Activated T-cell treated with anti-CD3 and anti-CD28 coated beads, Interleukin-2, amount 50 U/mL, for 24 hours (primary cell): ENCODE measurements at regions not wholly inside any gene's neighbourhood (a gene's known extent, or its start where the extent isn't known, plus 50 kb on each side); places are given as distances from the start of the nearest gene placed in this dataset.

Source experiments
- DNase-seq: peaks from one replicate; pipeline ENCODE4 v3.0.0-alpha.2; 2020
- H3K27ac Mint-ChIP-seq: 2 replicates; pipeline ENCODE4 v1.8.0; 2020; ENCODE audit warnings: mild to moderate bottlenecking, mixed read lengths
- H3K27me3 Mint-ChIP-seq: 2 replicates; pipeline ENCODE4 v1.8.0; 2020; ENCODE audit warnings: mixed read lengths
- H3K36me3 Mint-ChIP-seq: 2 replicates; pipeline ENCODE4 v1.8.0; 2020; ENCODE audit warnings: low read depth, mixed read lengths
- H3K4me1 Mint-ChIP-seq: 2 replicates; pipeline ENCODE4 v1.8.0; 2020; ENCODE audit warnings: low read depth, mixed read lengths
- H3K4me3 Mint-ChIP-seq: 2 replicates; pipeline ENCODE4 v1.8.0; 2020; ENCODE audit warnings: mild to moderate bottlenecking, moderate library complexity, mixed read lengths
- H3K9me3 Mint-ChIP-seq: 2 replicates; pipeline ENCODE4 v1.8.0; 2020; ENCODE audit warnings: mixed read lengths

GRCh38 chr2:215811003-215811402 is 202.3 kb downstream of the MREG start:
- no peak overlapping the region for H3K27ac Mint-ChIP-seq
- peaks cover 17% of the 10 kb centered on the region for H3K4me1 Mint-ChIP-seq
- no peak for DNase-seq
- no peak overlapping the region for H3K4me3 Mint-ChIP-seq
- H3K9me3 Mint-ChIP-seq: no peaks in the 10 kb centered on the region
- no peaks in the 10 kb centered on the region for H3K36me3 Mint-ChIP-seq
- no peaks in the 10 kb centered on the region for H3K27me3 Mint-ChIP-seq

- no peaks in the 10 kb centered on the region for H3K27me3 Mint-ChIP-seq
- H3K27ac Mint-ChIP-seq: no peak overlapping the region
- no peaks in the 10 kb centered on the region for H3K9me3 Mint-ChIP-seq
Measured at GRCh38 chr2:215808996-215809395, 204.4 kb downstream of the MREG start.

GRCh38 chr2:215808194-215808593 is 205.2 kb downstream of the MREG start:
- no peak for DNase-seq
- Mint-ChIP-seq H3K9me3 (no peaks in the 10 kb centered on the region), H3K27ac (no peak overlapping the region), H3K4me1 (peaks cover 17% of the 10 kb centered on the region), H3K4me3 (no peak overlapping the region), H3K27me3 (no peaks in the 10 kb centered on the region), H3K36me3 (no peaks in the 10 kb centered on the region)

More at GRCh38 chr2:215808996-215809395, 204.4 kb downstream of the MREG start:
- H3K36me3 Mint-ChIP-seq: no peaks in the 10 kb centered on the region
- H3K4me1 Mint-ChIP-seq: peaks cover 17% of the 10 kb centered on the region
- H3K4me3 Mint-ChIP-seq: no peak overlapping the region
- no peak for DNase-seq

GRCh38 chr2:215805493-215805892 is 207.9 kb downstream of the MREG start:
- Mint-ChIP-seq H3K36me3 (no peaks in the 10 kb centered on the region), H3K9me3 (no peaks in the 10 kb centered on the region), H3K4me1 (no peaks in the 10 kb centered on the region), H3K4me3 (no peak overlapping the region), H3K27me3 (no peaks in the 10 kb centered on the region), H3K27ac (no peak overlapping the region)
- no peak for DNase-seq

GRCh38 chr2:215803150-215803549 is 210.2 kb downstream of the MREG start:
- H3K27me3 Mint-ChIP-seq: no peaks in the 10 kb centered on the region
- H3K4me1 Mint-ChIP-seq: no peaks in the 10 kb centered on the region
- H3K27ac Mint-ChIP-seq: no peak overlapping the region
- no peaks in the 10 kb centered on the region for H3K36me3 Mint-ChIP-seq
- no peak for DNase-seq
- no peaks in the 10 kb centered on the region for H3K9me3 Mint-ChIP-seq
- no peak overlapping the region for H3K4me3 Mint-ChIP-seq

- no peak for DNase-seq
- H3K27me3 Mint-ChIP-seq: no peaks in the 10 kb centered on the region
- no peak overlapping the region for H3K27ac Mint-ChIP-seq
- no peaks in the 10 kb centered on the region for H3K36me3 Mint-ChIP-seq
- no peaks in the 10 kb centered on the region for H3K9me3 Mint-ChIP-seq
- H3K4me1 Mint-ChIP-seq: peaks cover 8% of the 10 kb centered on the region
- H3K4me3 Mint-ChIP-seq: no peak overlapping the region
Measured at GRCh38 chr2:215799194-215799593, 214.2 kb downstream of the MREG start.

GRCh38 chr2:215797676-215798075 is 215.7 kb downstream of the MREG start:
- Mint-ChIP-seq H3K4me1 (peaks cover 16% of the 10 kb centered on the region), H3K36me3 (no peaks in the 10 kb centered on the region), H3K27me3 (no peaks in the 10 kb centered on the region), H3K4me3 (no peak overlapping the region), H3K9me3 (no peaks in the 10 kb centered on the region), H3K27ac (no peak overlapping the region)
- DNase-seq: no peak

GRCh38 chr2:215796140-215796855 is 217.1 kb downstream of the MREG start:
- no peak overlapping the region for H3K4me3 Mint-ChIP-seq
- peaks cover 16% of the 10 kb centered on the region for H3K4me1 Mint-ChIP-seq
- H3K36me3 Mint-ChIP-seq: no peaks in the 10 kb centered on the region
- H3K27me3 Mint-ChIP-seq: no peaks in the 10 kb centered on the region
- no peak for DNase-seq
- no peak overlapping the region for H3K27ac Mint-ChIP-seq
- no peaks in the 10 kb centered on the region for H3K9me3 Mint-ChIP-seq

GRCh38 chr2:215794829-215795546 is 218.4 kb downstream of the MREG start:
- H3K27ac Mint-ChIP-seq: no peak overlapping the region
- no peak overlapping the region for H3K4me3 Mint-ChIP-seq
- peaks cover 16% of the 10 kb centered on the region for H3K4me1 Mint-ChIP-seq
- H3K36me3 Mint-ChIP-seq: no peaks in the 10 kb centered on the region
- no peaks in the 10 kb centered on the region for H3K27me3 Mint-ChIP-seq
- H3K9me3 Mint-ChIP-seq: no peaks in the 10 kb centered on the region
- no peak for DNase-seq

GRCh38 chr2:215793747-215794595 is 219.4 kb downstream of the MREG start:
- Mint-ChIP-seq H3K4me1 (peaks cover 16% of the 10 kb centered on the region), H3K4me3 (no peak overlapping the region), H3K27ac (peak overlapping the region; percentile 62), H3K27me3 (no peaks in the 10 kb centered on the region), H3K36me3 (no peaks in the 10 kb centered on the region), H3K9me3 (no peaks in the 10 kb centered on the region)
- DNase-seq: no peak

- Mint-ChIP-seq H3K27me3 (no peaks in the 10 kb centered on the region), H3K27ac (no peak overlapping the region), H3K9me3 (no peaks in the 10 kb centered on the region), H3K4me3 (no peak overlapping the region), H3K36me3 (no peaks in the 10 kb centered on the region), H3K4me1 (peaks cover 16% of the 10 kb centered on the region)
- no peak for DNase-seq
Measured at GRCh38 chr2:215791481-215791937, 221.8 kb downstream of the MREG start.

GRCh38 chr2:215790523-215791421 is 222.6 kb downstream of the MREG start:
- Mint-ChIP-seq H3K4me1 (peaks cover 11% of the 10 kb centered on the region), H3K4me3 (no peak overlapping the region), H3K9me3 (no peaks in the 10 kb centered on the region), H3K27ac (no peak overlapping the region), H3K27me3 (no peaks in the 10 kb centered on the region), H3K36me3 (no peaks in the 10 kb centered on the region)
- DNase-seq: no peak

GRCh38 chr2:215787565-215788178 is 225.7 kb downstream of the MREG start:
- H3K4me3 Mint-ChIP-seq: no peak overlapping the region
- peaks cover 6% of the 10 kb centered on the region for H3K27me3 Mint-ChIP-seq
- no peak overlapping the region for H3K27ac Mint-ChIP-seq
- no peaks in the 10 kb centered on the region for H3K4me1 Mint-ChIP-seq
- no peak for DNase-seq
- H3K36me3 Mint-ChIP-seq: no peaks in the 10 kb centered on the region
- H3K9me3 Mint-ChIP-seq: no peaks in the 10 kb centered on the region
